ENCODE measurements at regions not wholly inside any gene's neighbourhood (a gene's known extent, or its start where the extent isn't known, plus 50 kb on each side); places are given as distances from the start of the nearest gene placed in this dataset.
A peak's percentile ranks its signal among the peaks of the same experiment; 100 is the strongest.

- peak in 1 of 2 donors; percentile 9 for DNase-seq (ENCODE audit: low spot score in 2 of 2)
- 94% methylated on average over 4 of the region's 4 CpGs for WGBS
Measured at GRCh38 chr1:20432341-20432740, 53.7 kb downstream of the CAMK2N1 start.

GRCh38 chr1:20431176-20431460, 54.9 kb downstream of the CAMK2N1 start:
- Histone ChIP-seq H3K27me3 (peaks cover 40% of the 10 kb centered on the region), H3K4me1 (no peaks in the 10 kb centered on the region)
- WGBS, result 23% methylated on average over 6 of the region's 6 CpGs

More at GRCh38 chr1:20432341-20432740, 53.7 kb downstream of the CAMK2N1 start:
- Histone ChIP-seq H3K4me1 (no peaks in the 10 kb centered on the region), H3K9me3 (no peaks in the 10 kb centered on the region), H3K4me3 (no peak overlapping the region), H3K36me3 (no peaks in the 10 kb centered on the region), H3K27me3 (peaks cover 46% of the 10 kb centered on the region), H3K27ac (no peak overlapping the region)
- TF ChIP-seq EP300 (IDR thresholded peaks at IDR 0.05) (no peak), POLR2AphosphoS5 (IDR thresholded peaks at IDR 0.05) (no peak), POLR2A (IDR thresholded peaks at IDR 0.05) (no peak), CTCF (IDR thresholded peaks at IDR 0.05) (no peak)

GRCh38 chr1:20430355-20431175, 55.4 kb downstream of the CAMK2N1 start:
- DNase-seq (ENCODE audit: low spot score in 2 of 2), result peak in 1 of 2 donors; percentile 61
- Histone ChIP-seq H3K36me3 (no peaks in the 10 kb centered on the region), H3K4me1 (no peaks in the 10 kb centered on the region), H3K9me3 (no peaks in the 10 kb centered on the region), H3K27ac (no peak overlapping the region), H3K4me3 (no peak overlapping the region), H3K27me3 (peaks cover 34% of the 10 kb centered on the region)
- TF ChIP-seq POLR2A (IDR thresholded peaks at IDR 0.05), result no peak
- TF ChIP-seq CTCF (IDR thresholded peaks at IDR 0.05), result peak in 1 of 2 donors; percentile 44
- WGBS, result 29% methylated on average over 11 of the region's 12 CpGs

More at GRCh38 chr1:20431176-20431460, 54.9 kb downstream of the CAMK2N1 start:
- Histone ChIP-seq H3K4me3 (no peak overlapping the region), H3K36me3 (no peaks in the 10 kb centered on the region), H3K27ac (no peak overlapping the region), H3K9me3 (no peaks in the 10 kb centered on the region)
- no peak for DNase-seq (ENCODE audit: low spot score in 2 of 2)
- TF ChIP-seq POLR2AphosphoS5 (IDR thresholded peaks at IDR 0.05), result no peak
- no peak for TF ChIP-seq EP300 (IDR thresholded peaks at IDR 0.05)
- no peak for TF ChIP-seq POLR2A (IDR thresholded peaks at IDR 0.05)
- TF ChIP-seq CTCF (IDR thresholded peaks at IDR 0.05), result no peak

- H3K4me1 ChIP-seq, result no peaks in the 10 kb centered on the region
- peaks cover 21% of the 10 kb centered on the region for H3K27me3 ChIP-seq
- DNase-seq (ENCODE audit: low spot score in 2 of 2), result peak in 1 of 2 donors; percentile 47
- peaks cover 3% of the 10 kb centered on the region for H3K9me3 ChIP-seq
- 42% methylated on average over 6 of the region's 6 CpGs for WGBS
- no peak overlapping the region for H3K27ac ChIP-seq
- no peaks in the 10 kb centered on the region for H3K36me3 ChIP-seq
- TF ChIP-seq EP300 (IDR thresholded peaks at IDR 0.05) (no peak), CTCF (IDR thresholded peaks at IDR 0.05) (no peak), POLR2AphosphoS5 (IDR thresholded peaks at IDR 0.05) (no peak), POLR2A (IDR thresholded peaks at IDR 0.05) (no peak)
- no peak overlapping the region for H3K4me3 ChIP-seq
Measured at GRCh38 chr1:20429296-20429695, 56.7 kb downstream of the CAMK2N1 start.

- Histone ChIP-seq H3K9me3 (peaks cover 7% of the 10 kb centered on the region), H3K4me3 (no peak overlapping the region), H3K4me1 (no peaks in the 10 kb centered on the region), H3K27ac (no peak overlapping the region), H3K36me3 (no peaks in the 10 kb centered on the region), H3K27me3 (peaks cover 21% of the 10 kb centered on the region)
- 75% methylated on average over 5 of the region's 6 CpGs for WGBS
- peak in 1 of 2 donors; percentile 43 for DNase-seq (ENCODE audit: low spot score in 2 of 2)
- TF ChIP-seq EP300 (IDR thresholded peaks at IDR 0.05) (no peak), CTCF (IDR thresholded peaks at IDR 0.05) (no peak), POLR2AphosphoS5 (IDR thresholded peaks at IDR 0.05) (no peak), POLR2A (IDR thresholded peaks at IDR 0.05) (no peak)
Measured at GRCh38 chr1:20428841-20429240, 57.2 kb downstream of the CAMK2N1 start.

Measured in suprapubic skin (tissue), 4 donors.